ENCODE measurements at regions not wholly inside any gene's neighbourhood (a gene's known extent, or its start where the extent isn't known, plus 50 kb on each side); places are given as distances from the start of the nearest gene placed in this dataset.

DNA sequence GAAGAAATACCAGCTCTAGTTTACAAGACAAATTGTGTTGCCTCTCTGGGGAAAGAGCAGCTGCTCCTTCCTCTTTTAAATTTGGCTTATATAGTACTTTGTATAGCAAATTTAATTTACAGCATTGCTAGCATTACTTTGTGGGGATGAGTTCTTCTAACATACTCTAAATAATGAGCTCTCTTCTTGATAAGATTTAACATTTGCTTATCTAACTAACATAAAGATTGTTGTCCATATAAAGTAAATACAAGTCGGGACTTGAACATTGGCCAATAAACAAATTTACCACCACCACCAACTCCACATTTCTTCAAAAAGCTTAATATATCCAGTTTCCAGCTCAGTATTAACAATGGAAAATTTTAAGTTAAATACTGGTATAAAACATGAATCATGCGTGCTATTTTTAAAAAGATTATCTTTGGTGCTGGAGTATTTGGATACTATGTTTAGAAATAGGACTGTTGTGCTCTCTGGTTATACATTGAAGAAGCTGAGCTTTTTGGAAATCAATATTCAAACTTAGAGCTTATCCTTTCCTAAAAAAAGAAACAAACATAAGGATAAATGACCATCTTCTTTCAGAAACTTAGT is 1146.9 kb upstream of the GJE1 start:
- TF ChIP-seq, protein P1, sequence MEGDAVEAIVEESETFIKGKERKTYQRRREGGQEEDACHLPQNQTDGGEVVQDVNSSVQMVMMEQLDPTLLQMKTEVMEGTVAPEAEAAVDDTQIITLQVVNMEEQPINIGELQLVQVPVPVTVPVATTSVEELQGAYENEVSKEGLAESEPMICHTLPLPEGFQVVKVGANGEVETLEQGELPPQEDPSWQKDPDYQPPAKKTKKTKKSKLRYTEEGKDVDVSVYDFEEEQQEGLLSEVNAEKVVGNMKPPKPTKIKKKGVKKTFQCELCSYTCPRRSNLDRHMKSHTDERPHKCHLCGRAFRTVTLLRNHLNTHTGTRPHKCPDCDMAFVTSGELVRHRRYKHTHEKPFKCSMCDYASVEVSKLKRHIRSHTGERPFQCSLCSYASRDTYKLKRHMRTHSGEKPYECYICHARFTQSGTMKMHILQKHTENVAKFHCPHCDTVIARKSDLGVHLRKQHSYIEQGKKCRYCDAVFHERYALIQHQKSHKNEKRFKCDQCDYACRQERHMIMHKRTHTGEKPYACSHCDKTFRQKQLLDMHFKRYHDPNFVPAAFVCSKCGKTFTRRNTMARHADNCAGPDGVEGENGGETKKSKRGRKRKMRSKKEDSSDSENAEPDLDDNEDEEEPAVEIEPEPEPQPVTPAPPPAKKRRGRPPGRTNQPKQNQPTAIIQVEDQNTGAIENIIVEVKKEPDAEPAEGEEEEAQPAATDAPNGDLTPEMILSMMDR (IDR thresholded peaks at IDR 0.05), result no peak
- TF ChIP-seq EZH2phosphoT487 (IDR thresholded peaks at IDR 0.05) (no peak), EZH2 (IDR thresholded peaks at IDR 0.05) (no peak)
